Spleen (tissue), 7 donors: ENCODE measurements at regions not wholly inside any gene's neighbourhood (a gene's known extent, or its start where the extent isn't known, plus 50 kb on each side); places are given as distances from the start of the nearest gene placed in this dataset.

Experiments
- POLR2A ChIP-seq, 3 donors: fragments of 450-650 bp; IDR thresholded peaks; one replicate each; pipeline ENCODE4 v1.5.1; 2017; ENCODE audit warnings: antibody characterized with exemption in 3 of 3, mild to moderate bottlenecking in 1 of 3
- TF ChIP-seq, protein P1 (sequence below), 11 experiments: fragments of 200-600 bp in 7 of 11; fragments of 450-650 bp in 4 of 11; sonication (generic) in 4 of 11; IDR thresholded peaks in 8 of 11; conservative IDR thresholded peaks in 3 of 11; 1 replicate in 7 of 11; 2 replicates in 4 of 11; pipeline versions ENCODE4 v1.4.0 to v1.8.0; 2016 to 2021; ENCODE audit warnings: antibody characterized with exemption in 11 of 11, inconsistent platforms in 4 of 11, mild to moderate bottlenecking in 1 of 11
- donor health status: DM: no; HTN: no; CAD: no; lungs with moderate emphysema.
- donor health status: DM: no; HTN: no; CAD: no.
- donor health status: DM: no; HTN: no; CAD: no.

DNA sequence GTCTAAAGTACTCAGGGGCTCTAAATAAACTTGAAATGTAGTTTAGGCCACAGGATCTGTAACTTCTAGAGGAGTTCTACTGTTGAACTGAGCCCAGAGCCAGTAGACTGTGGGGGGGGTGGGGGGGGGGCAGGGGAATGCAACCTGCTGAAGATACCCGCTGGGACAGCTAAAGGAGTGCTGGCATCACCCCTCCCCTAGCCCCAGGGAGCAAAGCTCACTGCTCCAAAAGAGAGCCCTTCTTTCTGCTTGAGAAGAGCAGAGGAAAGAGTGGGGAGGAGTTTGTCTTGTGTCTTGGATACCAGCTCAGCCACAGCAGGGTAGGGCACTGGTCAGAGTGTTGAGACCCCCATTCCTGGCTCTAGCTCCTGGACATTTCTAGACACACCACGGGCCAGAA, 414.0 kb upstream of the KLHL29 start:
- no peak for TF ChIP-seq POLR2A (IDR thresholded peaks at IDR 0.05)
- TF ChIP-seq, protein P1, sequence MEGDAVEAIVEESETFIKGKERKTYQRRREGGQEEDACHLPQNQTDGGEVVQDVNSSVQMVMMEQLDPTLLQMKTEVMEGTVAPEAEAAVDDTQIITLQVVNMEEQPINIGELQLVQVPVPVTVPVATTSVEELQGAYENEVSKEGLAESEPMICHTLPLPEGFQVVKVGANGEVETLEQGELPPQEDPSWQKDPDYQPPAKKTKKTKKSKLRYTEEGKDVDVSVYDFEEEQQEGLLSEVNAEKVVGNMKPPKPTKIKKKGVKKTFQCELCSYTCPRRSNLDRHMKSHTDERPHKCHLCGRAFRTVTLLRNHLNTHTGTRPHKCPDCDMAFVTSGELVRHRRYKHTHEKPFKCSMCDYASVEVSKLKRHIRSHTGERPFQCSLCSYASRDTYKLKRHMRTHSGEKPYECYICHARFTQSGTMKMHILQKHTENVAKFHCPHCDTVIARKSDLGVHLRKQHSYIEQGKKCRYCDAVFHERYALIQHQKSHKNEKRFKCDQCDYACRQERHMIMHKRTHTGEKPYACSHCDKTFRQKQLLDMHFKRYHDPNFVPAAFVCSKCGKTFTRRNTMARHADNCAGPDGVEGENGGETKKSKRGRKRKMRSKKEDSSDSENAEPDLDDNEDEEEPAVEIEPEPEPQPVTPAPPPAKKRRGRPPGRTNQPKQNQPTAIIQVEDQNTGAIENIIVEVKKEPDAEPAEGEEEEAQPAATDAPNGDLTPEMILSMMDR (IDR thresholded peaks at IDR 0.05 in 8 of 11, conservative IDR thresholded peaks at IDR 0.05 in 3 of 11) = no peak
